ENCODE measurements at regions not wholly inside any gene's neighbourhood (a gene's known extent, or its start where the extent isn't known, plus 50 kb on each side); places are given as distances from the start of the nearest gene placed in this dataset.

DNA sequence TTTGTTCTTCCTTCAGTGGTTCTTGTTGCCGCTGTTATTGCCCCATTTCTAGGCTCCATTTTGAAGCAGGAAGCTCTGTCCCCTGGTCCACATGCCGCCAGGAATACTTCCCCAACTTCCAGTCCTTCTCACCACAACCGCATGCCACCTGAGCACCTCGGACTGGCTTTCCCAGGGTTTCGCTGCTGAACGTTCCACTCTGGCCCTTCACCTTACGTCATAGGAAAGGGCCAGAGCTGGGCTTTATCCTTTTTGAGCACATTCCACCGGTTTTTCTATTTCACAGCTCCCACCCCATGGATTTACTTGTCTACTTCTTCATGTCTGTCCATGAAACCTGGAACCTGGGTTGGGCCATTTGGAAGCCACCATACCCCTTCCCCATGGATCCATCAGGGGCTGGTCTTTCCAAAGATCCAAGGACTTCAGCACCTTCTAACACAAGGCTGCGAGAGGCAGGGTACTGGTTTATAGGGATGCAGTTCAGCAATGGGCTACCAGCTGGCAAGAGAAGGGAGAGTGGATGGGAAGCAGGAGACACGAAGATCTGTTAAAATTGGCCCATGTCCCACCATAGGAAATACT lies 557.4 kb downstream of the BNC2 start:
- DNase-seq (ENCODE audit: low spot score): no peak
- TF ChIP-seq, protein P1, sequence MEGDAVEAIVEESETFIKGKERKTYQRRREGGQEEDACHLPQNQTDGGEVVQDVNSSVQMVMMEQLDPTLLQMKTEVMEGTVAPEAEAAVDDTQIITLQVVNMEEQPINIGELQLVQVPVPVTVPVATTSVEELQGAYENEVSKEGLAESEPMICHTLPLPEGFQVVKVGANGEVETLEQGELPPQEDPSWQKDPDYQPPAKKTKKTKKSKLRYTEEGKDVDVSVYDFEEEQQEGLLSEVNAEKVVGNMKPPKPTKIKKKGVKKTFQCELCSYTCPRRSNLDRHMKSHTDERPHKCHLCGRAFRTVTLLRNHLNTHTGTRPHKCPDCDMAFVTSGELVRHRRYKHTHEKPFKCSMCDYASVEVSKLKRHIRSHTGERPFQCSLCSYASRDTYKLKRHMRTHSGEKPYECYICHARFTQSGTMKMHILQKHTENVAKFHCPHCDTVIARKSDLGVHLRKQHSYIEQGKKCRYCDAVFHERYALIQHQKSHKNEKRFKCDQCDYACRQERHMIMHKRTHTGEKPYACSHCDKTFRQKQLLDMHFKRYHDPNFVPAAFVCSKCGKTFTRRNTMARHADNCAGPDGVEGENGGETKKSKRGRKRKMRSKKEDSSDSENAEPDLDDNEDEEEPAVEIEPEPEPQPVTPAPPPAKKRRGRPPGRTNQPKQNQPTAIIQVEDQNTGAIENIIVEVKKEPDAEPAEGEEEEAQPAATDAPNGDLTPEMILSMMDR (IDR thresholded peaks at IDR 0.05; ENCODE audit: extremely low read depth, missing control alignments): no peak

DNA sequence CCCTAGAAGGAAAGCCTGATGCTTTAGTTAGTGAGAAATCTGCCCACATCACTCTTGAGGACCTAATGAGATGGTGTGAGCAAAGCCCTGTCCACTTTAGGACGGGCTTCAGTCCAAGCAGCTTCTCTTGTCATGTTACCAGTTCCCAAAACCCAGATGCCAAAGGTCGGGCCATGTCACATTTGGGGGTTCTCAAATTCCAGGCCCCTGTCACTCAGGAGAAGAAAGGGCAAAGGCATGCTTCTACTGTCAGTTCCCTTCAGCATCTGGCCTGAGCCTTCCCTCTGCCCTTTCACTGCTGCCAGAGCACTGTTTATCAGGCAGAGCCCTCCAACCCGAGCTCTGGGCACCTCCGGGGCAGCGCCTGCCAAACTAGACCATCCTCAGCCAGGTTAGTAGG lies 556.0 kb downstream of the BNC2 start:
- TF ChIP-seq, protein P1 (IDR thresholded peaks at IDR 0.05; ENCODE audit: extremely low read depth, missing control alignments): no peak
- no peak for DNase-seq (ENCODE audit: low spot score)

DNA sequence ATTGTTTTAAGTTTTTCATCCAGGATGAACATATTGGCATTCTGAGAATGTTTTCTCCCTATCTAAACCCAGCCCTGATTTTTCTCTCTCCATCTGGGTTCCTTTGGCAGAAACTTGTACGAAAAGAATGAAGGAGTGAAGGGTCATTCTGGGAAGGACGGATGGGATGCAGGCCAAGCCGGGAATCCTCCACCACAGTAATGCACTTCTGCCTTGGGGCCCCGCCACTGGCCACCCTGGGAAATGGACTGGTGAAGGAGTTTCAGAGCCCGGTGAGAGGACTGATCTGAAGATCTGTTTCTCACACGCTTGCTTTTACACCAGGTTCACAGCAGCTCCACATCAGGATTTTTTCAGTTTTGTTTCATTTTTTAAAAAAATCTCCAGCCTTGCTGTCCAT lies 554.8 kb downstream of the BNC2 start:
- TF ChIP-seq, protein P1 (IDR thresholded peaks at IDR 0.05; ENCODE audit: extremely low read depth, missing control alignments): no peak
- DNase-seq (ENCODE audit: low spot score): no peak

DNA sequence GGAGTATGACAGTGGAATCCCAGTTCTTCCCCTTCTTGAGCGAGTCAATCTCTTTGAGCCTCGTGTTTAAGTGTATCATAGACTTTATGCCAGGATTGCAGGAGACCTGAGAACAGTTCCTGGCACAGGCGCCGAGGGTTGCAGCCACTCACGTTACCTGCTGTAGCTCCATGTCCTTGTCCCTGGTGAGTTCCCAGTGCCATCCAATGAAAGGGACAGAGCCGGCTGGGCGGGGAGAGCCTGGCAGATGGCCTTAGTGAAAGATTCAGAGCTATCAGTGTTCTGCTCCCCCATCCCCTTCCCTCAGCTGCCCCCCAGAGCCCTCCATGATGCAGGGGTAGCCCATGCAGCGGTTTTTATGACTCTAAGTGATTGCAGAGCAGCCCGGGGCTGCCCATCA lies 554.0 kb downstream of the BNC2 start:
- no peak for DNase-seq (ENCODE audit: low spot score)
- TF ChIP-seq, protein P1 (IDR thresholded peaks at IDR 0.05; ENCODE audit: extremely low read depth, missing control alignments): no peak

DNA sequence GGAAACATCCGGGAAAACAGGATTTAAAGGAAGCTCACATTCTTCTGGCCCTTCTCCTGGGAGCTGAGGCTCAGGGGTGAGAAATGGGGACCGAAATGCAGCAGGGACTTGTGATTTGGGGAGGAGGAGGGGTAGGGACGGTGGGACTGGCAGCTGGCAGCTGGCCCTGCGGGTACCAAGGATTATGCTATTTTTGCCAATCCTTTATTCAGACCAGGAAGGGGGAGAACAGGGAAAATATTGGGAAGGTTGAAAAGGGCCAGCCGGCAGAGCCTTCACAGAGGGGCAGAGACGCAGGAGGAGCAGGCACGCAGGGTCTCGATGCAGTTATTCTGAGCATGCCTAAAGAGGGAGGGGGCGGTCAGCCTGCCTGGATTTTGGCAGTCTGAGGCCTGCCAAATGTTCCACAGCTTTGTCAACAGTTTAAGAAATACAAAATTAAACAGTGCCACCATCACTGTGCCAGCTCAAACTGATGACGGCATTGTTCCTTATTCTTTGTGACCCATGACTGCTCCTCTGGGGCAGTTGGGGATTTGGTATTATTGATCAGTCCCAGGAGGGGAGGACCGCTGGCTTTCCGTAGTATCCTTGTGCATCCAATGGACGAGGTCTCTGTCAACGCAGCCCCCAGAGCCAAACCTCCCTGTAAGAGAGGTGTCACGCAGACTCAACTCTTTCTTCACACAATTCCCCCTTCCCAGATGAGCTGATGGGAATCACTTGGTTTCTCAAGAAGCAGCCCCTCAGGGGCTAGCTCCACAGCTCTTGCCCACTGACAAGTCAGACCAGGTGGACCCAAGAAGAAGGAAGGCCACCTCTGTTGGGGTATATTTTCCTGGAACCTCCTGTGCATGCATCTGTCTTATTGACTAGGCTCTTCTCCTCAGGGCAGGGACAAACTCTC lies 553.3 kb downstream of the BNC2 start:
- no peak for DNase-seq (ENCODE audit: low spot score)
- TF ChIP-seq, protein P1 (IDR thresholded peaks at IDR 0.05; ENCODE audit: extremely low read depth, missing control alignments): no peak

DNA sequence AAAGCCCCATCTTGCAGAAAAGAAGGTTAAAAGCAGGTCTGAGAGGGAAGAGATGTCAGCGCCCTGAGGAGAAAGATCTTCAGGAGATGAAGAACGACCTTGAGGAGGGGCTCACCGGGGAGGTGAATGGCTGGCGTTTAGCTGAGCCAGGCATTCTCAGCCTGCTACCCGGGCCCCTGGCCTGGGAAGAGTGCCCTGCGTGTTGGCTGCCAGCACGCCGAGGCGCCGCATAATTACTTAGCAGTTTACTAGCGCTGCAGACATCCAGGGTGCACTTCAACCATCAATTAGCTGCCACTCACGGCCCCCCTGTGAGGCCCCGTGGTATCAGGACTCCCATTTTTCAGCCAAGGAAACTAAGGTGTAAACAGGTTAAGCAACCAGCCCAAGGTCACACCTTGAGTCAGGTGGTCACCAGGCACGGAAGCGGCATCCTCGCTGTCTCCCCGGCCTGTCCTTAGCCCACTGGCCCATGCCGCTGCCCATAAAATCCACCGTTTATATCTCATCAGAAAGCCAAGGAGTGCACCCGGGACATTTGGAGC lies 551.9 kb downstream of the BNC2 start:
- no peak for DNase-seq (ENCODE audit: low spot score)
- TF ChIP-seq, protein P1 (IDR thresholded peaks at IDR 0.05; ENCODE audit: extremely low read depth, missing control alignments): no peak

DNA sequence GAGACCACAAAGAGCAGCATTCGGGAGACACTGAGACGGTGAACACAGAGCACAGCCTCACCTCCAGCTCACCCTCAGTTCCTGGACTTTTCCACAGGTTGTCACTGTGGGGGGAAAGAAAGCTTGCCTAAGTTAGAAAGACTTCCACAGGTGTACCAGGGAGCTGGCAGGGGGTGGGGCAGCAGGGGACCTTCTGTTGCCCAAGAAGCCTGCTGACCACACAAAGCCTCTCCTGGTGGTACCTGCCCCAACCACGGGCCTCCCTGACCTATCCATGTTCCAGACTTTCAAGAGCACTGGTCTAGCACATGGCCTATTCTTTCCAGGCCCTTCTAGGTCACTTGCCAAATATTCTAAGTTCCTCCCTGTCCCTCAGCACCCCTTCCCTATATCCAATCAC lies 550.8 kb downstream of the BNC2 start:
- no peak for DNase-seq (ENCODE audit: low spot score)
- TF ChIP-seq, protein P1 (IDR thresholded peaks at IDR 0.05; ENCODE audit: extremely low read depth, missing control alignments): no peak

All from GM20000 (cell line).